Gastrocnemius medialis (tissue), 4 donors: ENCODE measurements at regions not wholly inside any gene's neighbourhood (a gene's known extent, or its start where the extent isn't known, plus 50 kb on each side); places are given as distances from the start of the nearest gene placed in this dataset.

Source experiments
- CTCF ChIP-seq, 5 experiments: fragments of 450-650 bp in 3 of 5; fragments of 200-600 bp in 2 of 5; sonication (generic) in 2 of 5; IDR thresholded peaks in 4 of 5; conservative IDR thresholded peaks in 1 of 5; 1 replicate in 4 of 5; 2 replicates in 1 of 5; pipeline ENCODE4 v1.5.1; 2016 to 2019; ENCODE audit warnings: antibody characterized with exemption in 5 of 5, mild to moderate bottlenecking in 3 of 5, moderate library complexity in 3 of 5
- POLR2A ChIP-seq, 2 donors: fragments of 450-650 bp; IDR thresholded peaks; one replicate each; pipeline ENCODE4 v1.6.1; 2017; ENCODE audit warnings: antibody characterized with exemption in 2 of 2, mild to moderate bottlenecking in 2 of 2, moderate library complexity in 2 of 2

- TF ChIP-seq CTCF (IDR thresholded peaks at IDR 0.05 in 4 of 5, conservative IDR thresholded peaks at IDR 0.05 in 1 of 5) (no peak), POLR2A (IDR thresholded peaks at IDR 0.05) (no peak)
Measured at GRCh38 chr17:72191356-72191755, 70.5 kb downstream of the SOX9 start.
